Adrenal gland (tissue), 5 donors: ENCODE measurements at regions not wholly inside any gene's neighbourhood (a gene's known extent, or its start where the extent isn't known, plus 50 kb on each side); places are given as distances from the start of the nearest gene placed in this dataset.

Experiments
- CTCF ChIP-seq, 6 experiments: fragments of 450-650 bp in 4 of 6; fragments of 200-600 bp in 2 of 6; sonication (generic) in 1 of 6; IDR thresholded peaks; 1 replicate in 5 of 6; 2 replicates in 1 of 6; pipeline versions ENCODE4 v1.5.1 to v1.8.0; 2016 to 2021; ENCODE audit warnings: antibody characterized with exemption in 6 of 6, mild to moderate bottlenecking in 2 of 6, moderate library complexity in 1 of 6
- POLR2A ChIP-seq, 2 donors: fragments of 450-650 bp; IDR thresholded peaks; one replicate each; pipeline ENCODE4 v1.6.1; 2017; ENCODE audit warnings: antibody characterized with exemption in 2 of 2, mild to moderate bottlenecking in 2 of 2, moderate library complexity in 1 of 2
- donor health status: DM: no; HTN: no; CAD: no.

GRCh38 chr7:124269774-124270173 lies 236.9 kb upstream of the TMEM229A start:
- TF ChIP-seq CTCF (IDR thresholded peaks at IDR 0.05) (no peak), POLR2A (IDR thresholded peaks at IDR 0.05) (no peak)
